Renal cortical epithelial cell (primary cell): ENCODE measurements at regions not wholly inside any gene's neighbourhood (a gene's known extent, or its start where the extent isn't known, plus 50 kb on each side); places are given as distances from the start of the nearest gene placed in this dataset.
"Not testable (repeated sequence)": the region's sequence is repeated elsewhere in the genome, so short reads cannot be mapped to it uniquely, and the experiment has no call there.

Experiments
- DNase-seq: peaks from one replicate; pipeline ENCODE4 v3.0.0-alpha.2; 2011; ENCODE audit warnings: low read depth

- no peak for DNase-seq
Measured at GRCh38 chr15:60134609-60135008, 130.5 kb downstream of the FOXB1 start.

GRCh38 chr15:60135961-60136360 is 131.8 kb downstream of the FOXB1 start:
- peak; percentile 7 for DNase-seq

- peak; percentile 68 for DNase-seq
Measured at GRCh38 chr15:60137711-60138396, 133.7 kb downstream of the FOXB1 start.

GRCh38 chr15:60138397-60138968 is 134.4 kb downstream of the FOXB1 start:
- DNase-seq, result no peak

GRCh38 chr15:60152386-60152785 is 148.3 kb downstream of the FOXB1 start:
- no peak for DNase-seq

GRCh38 chr15:60154764-60155325 is 150.7 kb downstream of the FOXB1 start:
- DNase-seq, result no peak

GRCh38 chr15:60155661-60156060 is 151.6 kb downstream of the FOXB1 start:
- DNase-seq, result peak; percentile 18

GRCh38 chr15:60160909-60161308 is 156.8 kb downstream of the FOXB1 start:
- no peak for DNase-seq

- no peak for DNase-seq
Measured at GRCh38 chr15:60161704-60162103, 157.6 kb downstream of the FOXB1 start.

- DNase-seq, result no peak
Measured at GRCh38 chr15:60162251-60162967, 158.3 kb downstream of the FOXB1 start.

- no peak for DNase-seq
Measured at GRCh38 chr15:60162968-60163355, 158.9 kb downstream of the FOXB1 start.

- DNase-seq, result no peak
Measured at GRCh38 chr15:60165111-60165510, 161.0 kb downstream of the FOXB1 start.

GRCh38 chr15:60172143-60172542 is 168.0 kb downstream of the FOXB1 start:
- no peak for DNase-seq

GRCh38 chr15:60179786-60180391 is 175.8 kb downstream of the FOXB1 start:
- peak; percentile 50 for DNase-seq

GRCh38 chr15:60181957-60182356 is 177.8 kb downstream of the FOXB1 start:
- DNase-seq, result not testable (repeated sequence)

GRCh38 chr15:60183366-60183765 is 179.3 kb downstream of the FOXB1 start:
- DNase-seq, result no peak

GRCh38 chr15:60184579-60184978 is 180.5 kb downstream of the FOXB1 start:
- no peak for DNase-seq

- no peak for DNase-seq
Measured at GRCh38 chr15:60191016-60191415, 186.9 kb downstream of the FOXB1 start.

GRCh38 chr15:60191821-60192220 is 187.7 kb downstream of the FOXB1 start:
- DNase-seq, result no peak

GRCh38 chr15:60195611-60196010 is 191.5 kb downstream of the FOXB1 start:
- no peak for DNase-seq

GRCh38 chr15:60204131-60204885 is 193.5 kb downstream of the ANXA2 start:
- DNase-seq, result no peak

GRCh38 chr15:60208709-60209108 is 189.1 kb downstream of the ANXA2 start:
- no peak for DNase-seq
